GM19467 (cell line): ENCODE measurements at regions not wholly inside any gene's neighbourhood (a gene's known extent, or its start where the extent isn't known, plus 50 kb on each side); places are given as distances from the start of the nearest gene placed in this dataset.

Experiments
- ATAC-seq: cut with Tn5 transposase; IDR thresholded peaks from one replicate; pipeline ENCODE4 v1.9.1; 2021; ENCODE audit warnings: mild to moderate bottlenecking, moderate library complexity; ENCODE audit not compliant: unreplicated experiment

- no peak for ATAC-seq
These were observed 1079.4 kb downstream of the AACS start for GRCh38 chr12:126144603-126145002.

- ATAC-seq = no peak
These were observed 1082.1 kb downstream of the AACS start for GRCh38 chr12:126147321-126147720.

DNA sequence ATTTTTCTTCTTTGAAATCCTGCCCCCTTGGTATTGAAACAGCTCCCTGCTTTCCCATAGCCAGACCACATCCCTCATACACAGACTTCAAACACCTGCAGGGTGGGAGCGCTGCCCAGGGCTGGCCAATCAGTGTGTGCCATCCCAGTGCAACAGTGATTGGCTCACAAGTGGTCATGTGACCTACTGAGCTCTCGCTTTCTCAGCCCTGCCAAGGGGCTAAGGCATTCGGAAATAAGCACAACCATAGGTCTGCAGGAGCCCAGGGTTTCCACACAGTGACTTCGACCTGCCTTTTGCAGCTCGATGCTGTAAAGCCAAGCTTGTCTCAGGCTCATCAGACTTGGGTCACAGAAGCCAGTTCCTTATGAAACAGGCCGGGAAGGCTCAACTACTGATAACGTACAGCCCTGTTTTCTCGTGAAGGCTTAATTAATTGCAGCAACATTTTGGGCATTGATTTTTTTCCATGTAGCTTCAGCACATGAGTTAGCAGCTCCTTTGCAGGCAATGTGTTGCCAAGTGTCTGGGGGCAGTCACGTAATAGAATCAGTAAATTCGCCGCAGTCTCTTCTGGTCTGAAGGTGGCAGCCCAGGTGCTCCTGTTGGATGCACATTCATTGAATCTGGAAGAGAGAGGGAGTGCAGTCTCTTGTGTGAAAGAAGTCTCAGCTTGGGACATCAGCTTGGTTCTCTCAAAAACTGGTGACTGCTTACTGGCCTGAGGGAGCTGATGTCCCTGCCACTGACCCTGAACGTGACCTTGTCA lies 1091.8 kb downstream of the AACS start:
- no peak for ATAC-seq

- no peak for ATAC-seq
These were observed 1092.3 kb downstream of the AACS start for GRCh38 chr12:126157575-126157966.

DNA sequence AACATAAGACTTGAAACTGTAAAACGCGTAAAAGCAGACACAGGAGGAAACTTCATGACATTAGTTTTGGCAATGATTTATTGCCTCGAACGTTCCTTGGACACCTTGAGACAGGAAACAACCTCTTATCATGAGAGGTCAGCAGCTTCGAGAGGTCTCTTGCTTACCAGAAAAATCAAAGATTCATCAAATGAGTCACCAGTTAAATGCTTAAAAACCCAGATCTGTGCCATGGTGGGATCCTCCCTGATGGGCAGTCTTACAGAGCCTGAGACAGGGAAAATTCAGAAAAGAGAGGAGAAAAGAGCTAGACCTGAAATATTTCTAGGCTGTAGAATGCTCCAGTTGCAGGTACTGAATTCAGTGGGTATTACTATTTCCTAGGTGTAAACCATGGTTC lies 1093.9 kb downstream of the AACS start:
- no peak for ATAC-seq

DNA sequence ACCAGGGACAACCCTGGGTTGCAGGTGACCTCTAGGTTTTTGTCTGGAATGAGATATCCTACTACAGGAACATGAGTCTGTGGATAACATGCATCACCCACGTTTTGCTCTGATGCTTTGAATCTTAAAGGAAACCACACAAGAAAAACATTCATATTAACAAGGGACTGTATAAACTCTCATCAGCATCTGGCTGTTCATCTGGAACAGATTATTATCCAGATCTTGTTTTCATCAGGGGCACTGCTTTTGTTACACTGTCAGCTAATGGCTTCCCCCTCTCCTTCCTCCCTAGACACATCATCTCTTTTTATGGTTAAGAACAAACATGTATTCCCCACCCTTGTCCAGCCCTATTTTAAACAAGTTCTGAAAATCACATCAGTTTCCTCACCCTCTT lies 1095.7 kb downstream of the AACS start:
- no peak for ATAC-seq

DNA sequence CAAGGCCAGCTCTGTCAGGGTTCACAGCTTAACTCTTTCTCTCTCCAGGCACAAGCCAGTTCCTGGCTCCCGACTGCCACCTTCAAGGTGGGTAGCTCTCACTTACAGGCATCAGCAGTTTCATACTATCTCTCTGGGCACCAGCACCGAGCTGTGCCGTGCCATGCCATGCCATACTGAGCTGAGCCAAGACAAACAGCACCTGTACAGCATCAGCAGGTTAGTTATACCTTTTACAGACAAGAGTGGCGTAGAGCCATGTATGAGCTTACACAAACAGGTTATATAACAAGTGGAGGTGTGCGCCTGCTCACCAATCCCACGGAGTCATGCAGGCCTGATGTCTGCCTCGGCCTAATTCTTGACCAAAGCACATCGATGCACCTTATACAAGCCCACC lies 1098.7 kb downstream of the AACS start:
- ATAC-seq = no peak

DNA sequence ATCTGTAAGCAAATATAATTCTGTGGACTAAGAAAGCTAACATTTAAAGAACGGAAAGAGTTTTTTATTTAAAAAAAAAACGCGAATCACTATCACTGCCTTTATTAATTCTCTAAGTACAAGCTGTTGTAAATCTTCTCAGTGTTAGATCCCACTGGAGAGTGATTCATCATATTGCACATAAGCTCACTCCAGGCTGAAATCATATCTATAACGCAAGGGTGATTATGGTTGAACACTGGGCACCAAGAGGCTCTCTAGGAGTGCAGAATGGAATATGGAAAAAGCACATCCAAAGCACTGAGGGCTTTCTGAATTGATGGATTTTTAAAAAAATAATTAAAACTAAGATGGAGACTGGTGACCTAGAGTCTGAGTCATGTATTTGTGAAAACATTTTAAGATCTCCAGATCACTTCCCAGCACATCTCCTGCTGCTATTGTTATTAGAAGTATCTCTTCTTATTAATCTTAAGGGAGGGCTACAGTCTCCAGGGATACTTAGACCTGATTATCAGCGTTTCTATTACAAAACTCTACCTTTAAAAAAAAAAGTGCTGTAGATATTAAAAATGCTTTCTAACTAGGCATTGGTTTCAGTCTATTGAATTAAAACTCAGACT lies 1106.8 kb downstream of the AACS start:
- no peak for ATAC-seq

- ATAC-seq = no peak
These were observed 1117.5 kb downstream of the AACS start for GRCh38 chr12:126182619-126183236.

DNA sequence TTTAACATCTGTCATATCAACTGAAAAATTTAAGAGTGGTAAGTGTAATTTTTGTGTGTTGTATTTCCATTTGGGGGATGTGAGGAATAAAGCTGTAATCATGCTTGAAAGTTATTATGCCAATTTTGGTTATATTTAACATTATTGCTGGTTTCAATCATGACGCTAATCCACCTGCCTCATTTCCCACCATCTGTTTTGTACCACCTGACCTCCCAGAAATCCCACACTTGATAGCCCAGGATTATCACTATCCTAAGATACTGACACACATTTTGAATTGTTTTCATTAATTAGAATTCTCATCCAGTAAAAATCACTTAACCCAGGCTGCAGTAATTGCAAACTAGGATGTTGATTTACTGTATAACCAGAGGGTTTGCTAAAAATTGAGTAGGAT lies 1119.8 kb downstream of the AACS start:
- no peak for ATAC-seq

GRCh38 chr12:126189856-126190255 lies 1124.6 kb downstream of the AACS start:
- ATAC-seq = no peak

GRCh38 chr12:126191031-126191891 lies 1126.0 kb downstream of the AACS start:
- ATAC-seq = no peak

- no peak for ATAC-seq
These were observed 1126.7 kb downstream of the AACS start for GRCh38 chr12:126191949-126192348.

- no peak for ATAC-seq
These were observed 1128.0 kb downstream of the AACS start for GRCh38 chr12:126193190-126193589.

GRCh38 chr12:126196263-126196662 lies 1131.0 kb downstream of the AACS start:
- no peak for ATAC-seq

GRCh38 chr12:126198516-126198915 lies 1133.3 kb downstream of the AACS start:
- no peak for ATAC-seq

DNA sequence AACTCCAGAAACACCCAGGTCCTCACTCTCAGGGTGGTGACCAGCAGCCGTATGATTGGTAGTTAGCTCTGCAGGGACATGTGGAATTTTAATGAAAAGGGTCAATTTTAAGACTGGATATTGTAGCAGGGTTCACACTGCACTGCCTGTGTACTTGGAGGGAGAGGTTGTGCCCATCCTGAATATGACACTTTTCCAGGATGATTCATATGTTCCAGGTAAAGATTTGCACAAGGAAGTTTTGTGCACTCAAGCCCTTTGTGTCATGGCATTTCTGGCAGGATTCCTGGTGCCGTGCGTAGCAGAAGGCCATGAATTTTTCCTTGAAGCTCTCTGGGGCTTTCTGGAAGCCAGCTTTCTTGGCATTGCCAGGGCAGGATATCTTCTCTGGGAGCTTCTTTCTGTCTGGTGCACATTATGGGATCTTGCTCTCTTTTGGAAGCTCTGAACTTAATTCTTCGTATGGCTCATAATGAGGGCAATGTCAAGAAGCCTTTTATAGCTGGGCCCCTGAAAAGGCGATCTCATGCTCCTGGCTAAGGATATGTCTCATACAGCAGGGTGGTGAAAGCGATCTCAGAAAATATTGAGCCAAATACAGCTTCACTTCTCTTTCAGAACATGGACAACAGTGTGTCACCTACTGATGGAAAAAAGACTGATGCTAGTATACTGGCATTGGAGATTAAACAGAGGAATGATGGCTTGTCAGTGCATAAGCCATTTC lies 1133.9 kb downstream of the AACS start:
- ATAC-seq = no peak

- ATAC-seq = no peak
These were observed 1136.8 kb downstream of the AACS start for GRCh38 chr12:126201981-126202537.

DNA sequence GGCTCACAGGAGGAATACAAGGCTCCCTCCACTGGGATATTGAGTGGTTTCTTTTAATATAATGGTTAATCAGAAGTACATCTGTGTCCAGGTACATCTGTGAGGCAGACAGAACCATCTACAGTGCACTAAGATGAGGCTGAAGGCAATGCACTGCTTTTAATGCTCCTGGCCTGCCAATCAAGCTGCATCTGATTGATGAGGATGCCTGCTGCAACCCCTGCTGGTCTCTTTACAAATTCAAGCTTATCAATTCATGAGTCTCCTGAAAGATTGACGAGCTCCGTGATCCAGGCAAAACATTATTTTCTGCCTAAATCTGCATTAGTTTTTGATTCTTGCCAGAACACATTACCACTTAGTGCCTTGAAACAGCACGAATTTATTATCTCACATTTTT lies 1139.1 kb downstream of the AACS start:
- ATAC-seq = no peak

GRCh38 chr12:126210026-126210425 lies 1144.8 kb downstream of the AACS start:
- no peak for ATAC-seq
